ENCODE measurements at regions not wholly inside any gene's neighbourhood (a gene's known extent, or its start where the extent isn't known, plus 50 kb on each side); places are given as distances from the start of the nearest gene placed in this dataset.

- TF ChIP-seq CTCF (conservative IDR thresholded peaks at IDR 0.05; ENCODE audit: low read depth, low read length) (no peak), EZH2 (IDR thresholded peaks at IDR 0.05; ENCODE audit: borderline replicate concordance, low read depth, low read length, poor library complexity, severe bottlenecking) (no peak)
Measured at GRCh38 chr5:74152625-74153254, 487.8 kb downstream of the ENC1 start.
